Endothelial cell of umbilical vein (primary cell): ENCODE measurements at regions not wholly inside any gene's neighbourhood (a gene's known extent, or its start where the extent isn't known, plus 50 kb on each side); places are given as distances from the start of the nearest gene placed in this dataset.
A peak's percentile ranks its signal among the peaks of the same experiment; 100 is the strongest.

ENCODE experiments used
- BruUV-seq: library from RNA; stranded (reverse); fragments of 400-500 nt; replicated peaks from 2 replicates; lab custom pipeline; 2021; lab: Mats Ljungman, UMichigan
- CTCF ChIA-PET: fragments of 300-600, 350-600 bp; sonication (Branson Sonifier 250); formaldehyde crosslinking; loops from one replicate; lab custom pipeline; 2021; ENCODE audit warnings: antibody characterized with exemption, inconsistent platforms; lab: Charles Lee
- POLR2A ChIA-PET: fragments of 300-600, 350-600 bp; sonication (Branson Sonifier 250); formaldehyde crosslinking; loops from one replicate; lab custom pipeline; 2021; ENCODE audit warnings: antibody characterized with exemption, inconsistent platforms; lab: Charles Lee
- DNase-seq: peaks from one replicate; pipeline ENCODE4 v3.0.0-alpha.2; 2011; ENCODE audit warnings: low read depth, low spot score
- FAIRE-seq: peaks from 2 replicates; lab custom pipeline; 2011; peaks lifted over from hg19 to GRCh38; lab: Jason Lieb, UNC
- H2AFZ ChIP-seq: 2 replicates; pipeline ENCODE4 v1.6.0; 2012; ENCODE audit warnings: low read depth, low read length, control low read depth, inconsistent platforms
- H3K27ac ChIP-seq: 2 replicates; pipeline ENCODE4 v1.5.1; 2011; ENCODE audit warnings: low read depth, mild to moderate bottlenecking, control low read depth, low read length, moderate library complexity; ENCODE audit not compliant: insufficient read depth
- H3K27me3 ChIP-seq, 2 experiments: 2 replicates each; pipeline versions ENCODE4 v1.6.0 to v1.6.1; 2011; ENCODE audit warnings: low read length in 2 of 2, mixed read lengths in 1 of 2; ENCODE audit not compliant: control insufficient read depth in 2 of 2, insufficient read depth in 2 of 2
- H3K36me3 ChIP-seq, 2 experiments: 2 replicates in 1 of 2; 3 replicates in 1 of 2; pipeline ENCODE4 v1.5.1; 2011; ENCODE audit warnings: low read length in 2 of 2, mild to moderate bottlenecking in 1 of 2, moderate library complexity in 1 of 2; ENCODE audit not compliant: control insufficient read depth in 2 of 2, insufficient read depth in 2 of 2; ENCODE audit errors: extremely low read depth in 1 of 2
- H3K4me1 ChIP-seq: 3 replicates; pipeline ENCODE4 v1.5.1; 2011; ENCODE audit warnings: mild to moderate bottlenecking, low read length; ENCODE audit not compliant: control insufficient read depth, insufficient read depth; ENCODE audit errors: extremely low read depth
- H3K4me2 ChIP-seq: 2 replicates; pipeline ENCODE4 v1.6.1; 2011; ENCODE audit warnings: low read length, control low read depth, mixed read lengths; ENCODE audit not compliant: insufficient read depth
- H3K4me3 ChIP-seq, 3 experiments: fragments of 200-600 bp in 1 of 3; sonication (generic), shearing (Covaris generic) in 1 of 3; replicated peaks in 1 of 3; 2 replicates each; pipeline ENCODE4 v1.5.1; 2011 to 2016; ENCODE audit warnings: control low read depth in 3 of 3, low read length in 3 of 3, mild to moderate bottlenecking in 2 of 3, inconsistent platforms in 1 of 3, low read depth in 1 of 3, moderate library complexity in 1 of 3; ENCODE audit not compliant: insufficient read depth in 1 of 3
- H3K79me2 ChIP-seq: 2 replicates; pipeline ENCODE4 v1.6.0; 2012; ENCODE audit warnings: low read length, inconsistent platforms; ENCODE audit not compliant: control insufficient read depth, insufficient read depth
- H3K9ac ChIP-seq: replicated peaks from 2 replicates; pipeline ENCODE3; 2011; ENCODE audit warnings: low read length, control low read depth; ENCODE audit not compliant: insufficient read depth; ENCODE audit errors: extremely low read depth
- H3K9me1 ChIP-seq: replicated peaks from 3 replicates; pipeline ENCODE4 v1.6.0; 2011; ENCODE audit warnings: mild to moderate bottlenecking, low read length; ENCODE audit not compliant: control insufficient read depth, insufficient read depth; ENCODE audit errors: extremely low read depth
- H3K9me3 ChIP-seq: replicated peaks from 2 replicates; pipeline ENCODE4 v1.5.1; 2012; ENCODE audit warnings: low read length, inconsistent platforms; ENCODE audit not compliant: control insufficient read depth, insufficient read depth
- H4K20me1 ChIP-seq: replicated peaks from 2 replicates; pipeline ENCODE3; 2011; ENCODE audit warnings: mild to moderate bottlenecking, low read length; ENCODE audit not compliant: control insufficient read depth, insufficient read depth; ENCODE audit errors: extremely low read depth
- CTCF ChIP-seq, 2 donors: IDR thresholded peaks; 1 replicate in 1 of 2; 2 replicates in 1 of 2; pipeline ENCODE4 v1.5.1; 2011; ENCODE audit warnings: low read length in 2 of 2, mild to moderate bottlenecking in 2 of 2, moderate library complexity in 2 of 2, control low read depth in 1 of 2, inconsistent platforms in 1 of 2, low read depth in 1 of 2; ENCODE audit not compliant: insufficient read depth in 1 of 2; ENCODE audit errors: extremely low read depth in 1 of 2
- EZH2 ChIP-seq: IDR thresholded peaks from 2 replicates; pipeline ENCODE4 v1.6.1; 2012; ENCODE audit warnings: borderline replicate concordance, low read depth, mild to moderate bottlenecking, moderate library complexity, low read length, inconsistent platforms; ENCODE audit not compliant: severe bottlenecking
- FOS ChIP-seq: IDR thresholded peaks from 2 replicates; pipeline ENCODE4 v1.6.1; 2011; ENCODE audit warnings: mild to moderate bottlenecking, low read length, moderate library complexity, borderline replicate concordance; ENCODE audit not compliant: insufficient read depth
- GATA2 ChIP-seq: IDR thresholded peaks from 2 replicates; pipeline ENCODE4 v1.7.0; 2011; ENCODE audit warnings: low read depth, mild to moderate bottlenecking, moderate library complexity, mixed read lengths, low read length; ENCODE audit not compliant: insufficient read length, insufficient read depth
- JUN ChIP-seq: IDR thresholded peaks from 2 replicates; pipeline ENCODE4 v1.6.1; 2011; ENCODE audit warnings: borderline replicate concordance, low read depth; ENCODE audit not compliant: insufficient read length, insufficient read depth
- MYC ChIP-seq: IDR thresholded peaks from one replicate; pipeline ENCODE4 v1.6.1; 2011; ENCODE audit warnings: mild to moderate bottlenecking, low read depth, low read length
- POLR2A ChIP-seq: IDR thresholded peaks from 2 replicates; pipeline ENCODE4 v1.6.1; 2012; ENCODE audit warnings: low read depth, mild to moderate bottlenecking, control low read depth, low read length
- POLR2AphosphoS5 ChIP-seq: IDR thresholded peaks from 2 replicates; pipeline ENCODE4 v1.6.1; 2012; ENCODE audit warnings: low read depth, mild to moderate bottlenecking, control low read depth, low read length, moderate library complexity; ENCODE audit not compliant: insufficient read depth
- dilution Hi-C: fragments of 300-500 bp; cut with MboI; formaldehyde crosslinking; loops from one replicate; pipeline ENCODE4 v1.15.0; 2019; ENCODE audit warnings: low sequenced_read_pairs; ENCODE audit not compliant: extremely low pct_ligation_motif_present
- intact Hi-C: fragments of 100-400 bp; cut with micrococcal nuclease; formaldehyde crosslinking; loops from one replicate; pipeline ENCODE4 v1.10.0; 2022
- TF ChIP-seq, protein P1 (sequence below): IDR thresholded peaks from 2 replicates; pipeline ENCODE4 v1.6.1; 2011; ENCODE audit not compliant: insufficient read depth, insufficient read length

GRCh38 chr4:117010671-117011070 lies 74.7 kb downstream of the TRAM1L1 start:
- H3K4me1 ChIP-seq, result no peaks in the 10 kb centered on the region
- intact Hi-C loops (no loop called here), dilution Hi-C loops (no loop called here)
- POLR2A ChIA-PET, result no interaction called here
- no peak overlapping the region for H3K4me3 ChIP-seq
- H3K27me3 ChIP-seq, result no peaks in the 10 kb centered on the region
- H3K4me2 ChIP-seq, result no peak overlapping the region
- no peak for TF ChIP-seq GATA2
- no peak for TF ChIP-seq CTCF (IDR thresholded peaks at IDR 0.05; ENCODE audit: extremely low read depth in 1 of 2, insufficient read depth in 1 of 2, low read depth in 1 of 2, low read length in 2 of 2)
- peak; percentile 28 for TF ChIP-seq JUN
- TF ChIP-seq FOS, result peak; percentile 23
- TF ChIP-seq, protein P1, sequence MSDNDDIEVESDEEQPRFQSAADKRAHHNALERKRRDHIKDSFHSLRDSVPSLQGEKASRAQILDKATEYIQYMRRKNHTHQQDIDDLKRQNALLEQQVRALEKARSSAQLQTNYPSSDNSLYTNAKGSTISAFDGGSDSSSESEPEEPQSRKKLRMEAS, result no peak
- TF ChIP-seq POLR2A, result no peak
- no peaks in the 10 kb centered on the region for H3K79me2 ChIP-seq
- BruUV-seq, result no TSS peak
- no peak for FAIRE-seq
- no peaks in the 10 kb centered on the region for H3K9me3 ChIP-seq
- H4K20me1 ChIP-seq, result no peaks in the 10 kb centered on the region
- DNase-seq, result peak; percentile 5
- no peak overlapping the region for H3K9ac ChIP-seq
- no peaks in the 10 kb centered on the region for H3K9me1 ChIP-seq
- CTCF ChIA-PET, result no interaction called here
- no peak overlapping the region for H2AFZ ChIP-seq
- H3K36me3 ChIP-seq, result no peaks in the 10 kb centered on the region
- no peak overlapping the region for H3K27ac ChIP-seq

- DNase-seq, result no peak
- ChIA-PET CTCF (no interaction called here), POLR2A (no interaction called here)
- Histone ChIP-seq H3K27ac (no peak overlapping the region), H4K20me1 (no peaks in the 10 kb centered on the region), H3K36me3 (no peaks in the 10 kb centered on the region), H3K4me2 (no peak overlapping the region), H2AFZ (no peak overlapping the region), H3K79me2 (no peaks in the 10 kb centered on the region), H3K9ac (no peak overlapping the region), H3K9me3 (no peaks in the 10 kb centered on the region), H3K9me1 (no peaks in the 10 kb centered on the region), H3K4me3 (no peak overlapping the region), H3K4me1 (no peaks in the 10 kb centered on the region), H3K27me3 (no peaks in the 10 kb centered on the region)
- intact Hi-C loops, result no loop called here
- TF ChIP-seq POLR2AphosphoS5, result no peak
- no peak for TF ChIP-seq FOS
- no peak for TF ChIP-seq EZH2
- no peak for TF ChIP-seq GATA2
- no peak for TF ChIP-seq MYC
- no peak for TF ChIP-seq POLR2A
- no peak for TF ChIP-seq JUN
- TF ChIP-seq, protein P1, result no peak
- TF ChIP-seq CTCF (IDR thresholded peaks at IDR 0.05; ENCODE audit: extremely low read depth in 1 of 2, insufficient read depth in 1 of 2, low read depth in 1 of 2, low read length in 2 of 2), result no peak
- FAIRE-seq, result no peak
- dilution Hi-C loops, result no loop called here
- no TSS peak for BruUV-seq
Observed at GRCh38 chr4:117001077-117001476, 84.3 kb downstream of the TRAM1L1 start.
